K562 (cell line): ENCODE measurements at regions not wholly inside any gene's neighbourhood (a gene's known extent, or its start where the extent isn't known, plus 50 kb on each side); places are given as distances from the start of the nearest gene placed in this dataset.

Source experiments
- BACH1 ChIP-seq: fragments of 200-800 bp; sonication (Bioruptor generic); IDR thresholded peaks from 2 replicates; pipeline ENCODE4 v1.6.1; 2016; ENCODE audit warnings: missing genetic modification characterization, missing compliant biosample characterization
- BDP1 ChIP-seq: IDR thresholded peaks from 3 replicates; pipeline ENCODE4 v1.6.1; 2011; ENCODE audit not compliant: insufficient read length, insufficient read depth
- CBFA2T2 ChIP-seq: fragments of 450-650 bp; conservative IDR thresholded peaks from 2 replicates; pipeline ENCODE4 v1.6.1; 2017; ENCODE audit warnings: mild to moderate bottlenecking
- CEBPG ChIP-seq, 3 experiments: fragments of 200-800 bp in 1 of 3; sonication (Bioruptor generic) in 1 of 3; sonication (generic) in 1 of 3; formaldehyde crosslinking in 1 of 3; IDR thresholded peaks in 2 of 3; conservative IDR thresholded peaks in 1 of 3; 2 replicates each; pipeline versions ENCODE4 v1.6.1 to v1.8.0; 2016 to 2022; ENCODE audit warnings: missing compliant biosample characterization in 2 of 3, missing genetic modification characterization in 2 of 3, mild to moderate bottlenecking in 1 of 3, missing genetic modification reagents in 1 of 3
- DPF2 ChIP-seq: fragments of 450-650 bp; IDR thresholded peaks from 2 replicates; pipeline ENCODE4 v1.6.1; 2016
- HDAC2 ChIP-seq: fragments of 450-650 bp; IDR thresholded peaks from 2 replicates; pipeline ENCODE4 v1.6.1; 2016; ENCODE audit warnings: mild to moderate bottlenecking
- HIVEP1 ChIP-seq: fragments of 250-450 bp; sonication (Bioruptor Pico); IDR thresholded peaks from 2 replicates; pipeline ENCODE4 v1.4.0; 2020; ENCODE audit warnings: mild to moderate bottlenecking
- IRF9 ChIP-seq: fragments of 450-650 bp; IDR thresholded peaks from 2 replicates; pipeline ENCODE4 v1.6.1; 2016; ENCODE audit warnings: missing biosample characterization, missing genetic modification characterization
- LCOR ChIP-seq: sonication (generic); formaldehyde crosslinking; IDR thresholded peaks from 2 replicates; pipeline ENCODE4 v1.8.0; 2022; ENCODE audit warnings: mild to moderate bottlenecking, missing genetic modification reagents
- MLLT1 ChIP-seq, 2 experiments: fragments of 450-650 bp; IDR thresholded peaks; 2 replicates each; pipeline ENCODE4 v1.6.1; 2016
- NR2C1 ChIP-seq, 2 experiments: fragments of 450-650 bp; IDR thresholded peaks; 2 replicates each; pipeline ENCODE4 v1.6.1; 2017; ENCODE audit warnings: mild to moderate bottlenecking in 2 of 2, antibody characterized with exemption in 1 of 2, inconsistent platforms in 1 of 2, missing compliant biosample characterization in 1 of 2, missing genetic modification characterization in 1 of 2
- ZFX ChIP-seq: sonication (generic); formaldehyde crosslinking; IDR thresholded peaks from 2 replicates; pipeline ENCODE4 v1.8.0; 2022; ENCODE audit warnings: mild to moderate bottlenecking, missing genetic modification reagents, moderate library complexity
- ZNF143 ChIP-seq: sonication (generic); formaldehyde crosslinking; IDR thresholded peaks from 2 replicates; pipeline ENCODE4 v1.9.0; 2022; ENCODE audit warnings: mild to moderate bottlenecking, missing genetic modification reagents
- ZNF253 ChIP-seq: fragments of 250-450 bp; sonication (Bioruptor Pico); conservative IDR thresholded peaks from 2 replicates; pipeline ENCODE4 v1.6.1; 2021; ENCODE audit warnings: mild to moderate bottlenecking
- ZNF280A ChIP-seq: fragments of 450-650 bp; IDR thresholded peaks from 2 replicates; pipeline ENCODE4 v1.6.1; 2018; ENCODE audit warnings: mild to moderate bottlenecking, low read depth; ENCODE audit not compliant: partially characterized antibody
- ZNF518B ChIP-seq: fragments of 250-450 bp; sonication (Bioruptor Pico); IDR thresholded peaks from 2 replicates; pipeline ENCODE4 v1.5.0; 2021; ENCODE audit warnings: mild to moderate bottlenecking, moderate library complexity
- ZNF57 ChIP-seq: fragments of 450-650 bp; formaldehyde crosslinking; IDR thresholded peaks from 2 replicates; pipeline ENCODE4 v1.4.0; 2020; ENCODE audit warnings: mild to moderate bottlenecking, moderate library complexity
- ZNF668 ChIP-seq: fragments of 250-450 bp; sonication (Bioruptor Pico); IDR thresholded peaks from 2 replicates; pipeline ENCODE4 v1.8.0; 2022; ENCODE audit warnings: mild to moderate bottlenecking, inconsistent platforms
- TF ChIP-seq, protein P1 (sequence below): fragments of 200-400 bp; formaldehyde crosslinking; IDR thresholded peaks from 2 replicates; pipeline ENCODE4 v1.6.1; 2017; ENCODE audit warnings: mild to moderate bottlenecking, low read depth, low read length, moderate library complexity

GRCh38 chr7:50202052-50202555 is 102.4 kb upstream of the IKZF1 start (continued):
- TF ChIP-seq HIVEP1: no peak
- 0 out of 2 replicates have a peak, but pooled peaks have one; percentile 2 for TF ChIP-seq CBFA2T2
- no peak for TF ChIP-seq BACH1 (tag)
- TF ChIP-seq BDP1: no peak
- no peak for TF ChIP-seq ZNF143 (CRISPR knock-in tag)
- TF ChIP-seq ZFX (CRISPR knock-in tag): no peak
- peak; percentile 79 for TF ChIP-seq CEBPG (CRISPR knock-in tag; IDR thresholded peaks at IDR 0.05)
- TF ChIP-seq CEBPG (tag; conservative IDR thresholded peaks at IDR 0.05 in 1 of 2, IDR thresholded peaks at IDR 0.05 in 1 of 2): peak; percentile 71 to 78
- TF ChIP-seq ZNF280A: no peak
- no peak for TF ChIP-seq DPF2
- 0 out of 2 replicates have a peak, but pooled peaks have one; percentile 24 for TF ChIP-seq HDAC2
- TF ChIP-seq IRF9 (tag): no peak
- TF ChIP-seq ZNF518B (CRISPR knock-in tag): no peak
- no peak for TF ChIP-seq ZNF668 (CRISPR knock-in tag)
- TF ChIP-seq MLLT1 (IDR thresholded peaks at IDR 0.05): 0 out of 4 replicates have a peak, but pooled peaks of 1 of the 2 experiments have one; percentile 48
- TF ChIP-seq ZNF57 (CRISPR knock-in tag): no peak
- no peak for TF ChIP-seq ZNF253 (CRISPR knock-in tag)
- TF ChIP-seq NR2C1 (IDR thresholded peaks at IDR 0.05): no peak
- TF ChIP-seq NR2C1 (tag; IDR thresholded peaks at IDR 0.05): 0 out of 2 replicates have a peak, but pooled peaks have one; percentile 16
- TF ChIP-seq, protein P1, sequence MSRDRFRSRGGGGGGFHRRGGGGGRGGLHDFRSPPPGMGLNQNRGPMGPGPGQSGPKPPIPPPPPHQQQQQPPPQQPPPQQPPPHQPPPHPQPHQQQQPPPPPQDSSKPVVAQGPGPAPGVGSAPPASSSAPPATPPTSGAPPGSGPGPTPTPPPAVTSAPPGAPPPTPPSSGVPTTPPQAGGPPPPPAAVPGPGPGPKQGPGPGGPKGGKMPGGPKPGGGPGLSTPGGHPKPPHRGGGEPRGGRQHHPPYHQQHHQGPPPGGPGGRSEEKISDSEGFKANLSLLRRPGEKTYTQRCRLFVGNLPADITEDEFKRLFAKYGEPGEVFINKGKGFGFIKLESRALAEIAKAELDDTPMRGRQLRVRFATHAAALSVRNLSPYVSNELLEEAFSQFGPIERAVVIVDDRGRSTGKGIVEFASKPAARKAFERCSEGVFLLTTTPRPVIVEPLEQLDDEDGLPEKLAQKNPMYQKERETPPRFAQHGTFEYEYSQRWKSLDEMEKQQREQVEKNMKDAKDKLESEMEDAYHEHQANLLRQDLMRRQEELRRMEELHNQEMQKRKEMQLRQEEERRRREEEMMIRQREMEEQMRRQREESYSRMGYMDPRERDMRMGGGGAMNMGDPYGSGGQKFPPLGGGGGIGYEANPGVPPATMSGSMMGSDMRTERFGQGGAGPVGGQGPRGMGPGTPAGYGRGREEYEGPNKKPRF: no peak
- TF ChIP-seq LCOR (CRISPR knock-in tag): no peak
